ENCODE measurements at regions not wholly inside any gene's neighbourhood (a gene's known extent, or its start where the extent isn't known, plus 50 kb on each side); places are given as distances from the start of the nearest gene placed in this dataset.

- TF ChIP-seq CTCF (conservative IDR thresholded peaks at IDR 0.05; ENCODE audit: low read depth in 2 of 2), result no peak
- no peak for TF ChIP-seq POLR2AphosphoS5 (IDR thresholded peaks at IDR 0.05; ENCODE audit: low read depth)
- TF ChIP-seq, protein P1, sequence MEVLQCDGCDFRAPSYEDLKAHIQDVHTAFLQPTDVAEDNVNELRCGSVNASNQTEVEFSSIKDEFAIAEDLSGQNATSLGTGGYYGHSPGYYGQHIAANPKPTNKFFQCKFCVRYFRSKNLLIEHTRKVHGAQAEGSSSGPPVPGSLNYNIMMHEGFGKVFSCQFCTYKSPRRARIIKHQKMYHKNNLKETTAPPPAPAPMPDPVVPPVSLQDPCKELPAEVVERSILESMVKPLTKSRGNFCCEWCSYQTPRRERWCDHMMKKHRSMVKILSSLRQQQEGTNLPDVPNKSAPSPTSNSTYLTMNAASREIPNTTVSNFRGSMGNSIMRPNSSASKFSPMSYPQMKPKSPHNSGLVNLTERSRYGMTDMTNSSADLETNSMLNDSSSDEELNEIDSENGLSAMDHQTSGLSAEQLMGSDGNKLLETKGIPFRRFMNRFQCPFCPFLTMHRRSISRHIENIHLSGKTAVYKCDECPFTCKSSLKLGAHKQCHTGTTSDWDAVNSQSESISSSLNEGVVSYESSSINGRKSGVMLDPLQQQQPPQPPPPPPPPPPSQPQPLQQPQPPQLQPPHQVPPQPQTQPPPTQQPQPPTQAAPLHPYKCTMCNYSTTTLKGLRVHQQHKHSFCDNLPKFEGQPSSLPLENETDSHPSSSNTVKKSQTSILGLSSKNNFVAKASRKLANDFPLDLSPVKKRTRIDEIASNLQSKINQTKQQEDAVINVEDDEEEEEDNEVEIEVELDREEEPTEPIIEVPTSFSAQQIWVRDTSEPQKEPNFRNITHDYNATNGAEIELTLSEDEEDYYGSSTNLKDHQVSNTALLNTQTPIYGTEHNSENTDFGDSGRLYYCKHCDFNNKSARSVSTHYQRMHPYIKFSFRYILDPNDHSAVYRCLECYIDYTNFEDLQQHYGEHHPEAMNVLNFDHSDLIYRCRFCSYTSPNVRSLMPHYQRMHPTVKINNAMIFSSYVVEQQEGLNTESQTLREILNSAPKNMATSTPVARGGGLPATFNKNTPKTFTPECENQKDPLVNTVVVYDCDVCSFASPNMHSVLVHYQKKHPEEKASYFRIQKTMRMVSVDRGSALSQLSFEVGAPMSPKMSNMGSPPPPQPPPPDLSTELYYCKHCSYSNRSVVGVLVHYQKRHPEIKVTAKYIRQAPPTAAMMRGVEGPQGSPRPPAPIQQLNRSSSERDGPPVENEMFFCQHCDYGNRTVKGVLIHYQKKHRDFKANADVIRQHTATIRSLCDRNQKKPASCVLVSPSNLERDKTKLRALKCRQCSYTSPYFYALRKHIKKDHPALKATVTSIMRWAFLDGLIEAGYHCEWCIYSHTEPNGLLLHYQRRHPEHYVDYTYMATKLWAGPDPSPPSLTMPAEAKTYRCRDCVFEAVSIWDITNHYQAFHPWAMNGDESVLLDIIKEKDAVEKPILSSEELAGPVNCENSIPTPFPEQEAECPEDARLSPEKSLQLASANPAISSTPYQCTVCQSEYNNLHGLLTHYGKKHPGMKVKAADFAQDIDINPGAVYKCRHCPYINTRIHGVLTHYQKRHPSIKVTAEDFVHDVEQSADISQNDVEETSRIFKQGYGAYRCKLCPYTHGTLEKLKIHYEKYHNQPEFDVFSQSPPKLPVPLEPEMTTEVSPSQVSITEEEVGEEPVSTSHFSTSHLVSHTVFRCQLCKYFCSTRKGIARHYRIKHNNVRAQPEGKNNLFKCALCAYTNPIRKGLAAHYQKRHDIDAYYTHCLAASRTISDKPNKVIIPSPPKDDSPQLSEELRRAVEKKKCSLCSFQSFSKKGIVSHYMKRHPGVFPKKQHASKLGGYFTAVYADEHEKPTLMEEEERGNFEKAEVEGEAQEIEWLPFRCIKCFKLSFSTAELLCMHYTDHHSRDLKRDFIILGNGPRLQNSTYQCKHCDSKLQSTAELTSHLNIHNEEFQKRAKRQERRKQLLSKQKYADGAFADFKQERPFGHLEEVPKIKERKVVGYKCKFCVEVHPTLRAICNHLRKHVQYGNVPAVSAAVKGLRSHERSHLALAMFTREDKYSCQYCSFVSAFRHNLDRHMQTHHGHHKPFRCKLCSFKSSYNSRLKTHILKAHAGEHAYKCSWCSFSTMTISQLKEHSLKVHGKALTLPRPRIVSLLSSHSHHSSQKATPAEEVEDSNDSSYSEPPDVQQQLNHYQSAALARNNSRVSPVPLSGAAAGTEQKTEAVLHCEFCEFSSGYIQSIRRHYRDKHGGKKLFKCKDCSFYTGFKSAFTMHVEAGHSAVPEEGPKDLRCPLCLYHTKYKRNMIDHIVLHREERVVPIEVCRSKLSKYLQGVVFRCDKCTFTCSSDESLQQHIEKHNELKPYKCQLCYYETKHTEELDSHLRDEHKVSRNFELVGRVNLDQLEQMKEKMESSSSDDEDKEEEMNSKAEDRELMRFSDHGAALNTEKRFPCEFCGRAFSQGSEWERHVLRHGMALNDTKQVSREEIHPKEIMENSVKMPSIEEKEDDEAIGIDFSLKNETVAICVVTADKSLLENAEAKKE (CRISPR knock-in tag; IDR thresholded peaks at IDR 0.05), result no peak
- TF ChIP-seq EZH2 (IDR thresholded peaks at IDR 0.05; ENCODE audit: low read depth, unreplicated experiment), result no peak
- TF ChIP-seq CREB1 (CRISPR knock-in tag; IDR thresholded peaks at IDR 0.05; ENCODE audit: low read depth), result no peak
- TF ChIP-seq, protein P2, sequence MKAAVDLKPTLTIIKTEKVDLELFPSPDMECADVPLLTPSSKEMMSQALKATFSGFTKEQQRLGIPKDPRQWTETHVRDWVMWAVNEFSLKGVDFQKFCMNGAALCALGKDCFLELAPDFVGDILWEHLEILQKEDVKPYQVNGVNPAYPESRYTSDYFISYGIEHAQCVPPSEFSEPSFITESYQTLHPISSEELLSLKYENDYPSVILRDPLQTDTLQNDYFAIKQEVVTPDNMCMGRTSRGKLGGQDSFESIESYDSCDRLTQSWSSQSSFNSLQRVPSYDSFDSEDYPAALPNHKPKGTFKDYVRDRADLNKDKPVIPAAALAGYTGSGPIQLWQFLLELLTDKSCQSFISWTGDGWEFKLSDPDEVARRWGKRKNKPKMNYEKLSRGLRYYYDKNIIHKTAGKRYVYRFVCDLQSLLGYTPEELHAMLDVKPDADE (IDR thresholded peaks at IDR 0.05), result no peak
- TF ChIP-seq EZH2phosphoT487 (IDR thresholded peaks at IDR 0.05; ENCODE audit: unreplicated experiment), result no peak
- TF ChIP-seq JUNB (IDR thresholded peaks at IDR 0.05; ENCODE audit: unreplicated experiment), result no peak
- TF ChIP-seq, protein P3, sequence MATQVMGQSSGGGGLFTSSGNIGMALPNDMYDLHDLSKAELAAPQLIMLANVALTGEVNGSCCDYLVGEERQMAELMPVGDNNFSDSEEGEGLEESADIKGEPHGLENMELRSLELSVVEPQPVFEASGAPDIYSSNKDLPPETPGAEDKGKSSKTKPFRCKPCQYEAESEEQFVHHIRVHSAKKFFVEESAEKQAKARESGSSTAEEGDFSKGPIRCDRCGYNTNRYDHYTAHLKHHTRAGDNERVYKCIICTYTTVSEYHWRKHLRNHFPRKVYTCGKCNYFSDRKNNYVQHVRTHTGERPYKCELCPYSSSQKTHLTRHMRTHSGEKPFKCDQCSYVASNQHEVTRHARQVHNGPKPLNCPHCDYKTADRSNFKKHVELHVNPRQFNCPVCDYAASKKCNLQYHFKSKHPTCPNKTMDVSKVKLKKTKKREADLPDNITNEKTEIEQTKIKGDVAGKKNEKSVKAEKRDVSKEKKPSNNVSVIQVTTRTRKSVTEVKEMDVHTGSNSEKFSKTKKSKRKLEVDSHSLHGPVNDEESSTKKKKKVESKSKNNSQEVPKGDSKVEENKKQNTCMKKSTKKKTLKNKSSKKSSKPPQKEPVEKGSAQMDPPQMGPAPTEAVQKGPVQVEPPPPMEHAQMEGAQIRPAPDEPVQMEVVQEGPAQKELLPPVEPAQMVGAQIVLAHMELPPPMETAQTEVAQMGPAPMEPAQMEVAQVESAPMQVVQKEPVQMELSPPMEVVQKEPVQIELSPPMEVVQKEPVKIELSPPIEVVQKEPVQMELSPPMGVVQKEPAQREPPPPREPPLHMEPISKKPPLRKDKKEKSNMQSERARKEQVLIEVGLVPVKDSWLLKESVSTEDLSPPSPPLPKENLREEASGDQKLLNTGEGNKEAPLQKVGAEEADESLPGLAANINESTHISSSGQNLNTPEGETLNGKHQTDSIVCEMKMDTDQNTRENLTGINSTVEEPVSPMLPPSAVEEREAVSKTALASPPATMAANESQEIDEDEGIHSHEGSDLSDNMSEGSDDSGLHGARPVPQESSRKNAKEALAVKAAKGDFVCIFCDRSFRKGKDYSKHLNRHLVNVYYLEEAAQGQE (IDR thresholded peaks at IDR 0.05; ENCODE audit: unreplicated experiment), result no peak
- no peak for TF ChIP-seq ZNF114 (CRISPR knock-in tag; IDR thresholded peaks at IDR 0.05)
- TF ChIP-seq NANOG (IDR thresholded peaks at IDR 0.05; ENCODE audit: borderline replicate concordance), result no peak
- no peak for TF ChIP-seq STAT1 (IDR thresholded peaks at IDR 0.05; ENCODE audit: unreplicated experiment)
These were observed 524.0 kb downstream of the TOX3 start for GRCh38 chr16:52022980-52023379.
